ENCODE measurements at regions not wholly inside any gene's neighbourhood (a gene's known extent, or its start where the extent isn't known, plus 50 kb on each side); places are given as distances from the start of the nearest gene placed in this dataset.

DNA sequence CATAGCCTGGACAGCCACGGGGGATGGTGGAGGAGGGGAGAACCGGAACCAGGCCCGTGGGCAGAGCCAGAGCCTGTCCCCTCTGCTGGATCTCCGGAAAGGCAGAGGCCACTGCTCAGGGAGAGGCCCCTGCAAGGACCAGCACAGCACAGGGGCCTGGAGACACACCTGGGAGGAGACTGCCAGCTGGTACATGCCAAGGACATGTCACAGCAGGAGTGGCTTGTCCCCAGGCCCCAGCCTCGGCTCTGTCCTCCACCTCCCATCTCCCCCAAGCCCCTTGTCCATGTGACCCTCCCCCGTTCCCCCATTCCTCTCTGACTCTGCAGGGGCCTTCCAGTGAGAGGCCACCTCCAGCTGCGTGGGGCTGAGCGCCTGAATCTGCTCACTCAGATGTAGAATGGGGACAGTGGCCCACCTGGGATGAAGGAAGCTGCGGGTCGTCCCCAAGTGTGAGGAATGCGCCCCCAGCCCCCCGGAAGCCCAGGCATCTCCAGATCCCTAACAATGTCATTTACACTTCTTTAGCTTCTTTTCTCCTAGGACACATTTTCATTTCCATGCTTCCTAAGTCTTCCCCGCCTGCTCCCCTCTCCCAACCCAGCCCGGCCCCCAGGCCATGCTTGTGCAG lies 349.6 kb upstream of the IRX2 start:
- TF ChIP-seq, protein P1, sequence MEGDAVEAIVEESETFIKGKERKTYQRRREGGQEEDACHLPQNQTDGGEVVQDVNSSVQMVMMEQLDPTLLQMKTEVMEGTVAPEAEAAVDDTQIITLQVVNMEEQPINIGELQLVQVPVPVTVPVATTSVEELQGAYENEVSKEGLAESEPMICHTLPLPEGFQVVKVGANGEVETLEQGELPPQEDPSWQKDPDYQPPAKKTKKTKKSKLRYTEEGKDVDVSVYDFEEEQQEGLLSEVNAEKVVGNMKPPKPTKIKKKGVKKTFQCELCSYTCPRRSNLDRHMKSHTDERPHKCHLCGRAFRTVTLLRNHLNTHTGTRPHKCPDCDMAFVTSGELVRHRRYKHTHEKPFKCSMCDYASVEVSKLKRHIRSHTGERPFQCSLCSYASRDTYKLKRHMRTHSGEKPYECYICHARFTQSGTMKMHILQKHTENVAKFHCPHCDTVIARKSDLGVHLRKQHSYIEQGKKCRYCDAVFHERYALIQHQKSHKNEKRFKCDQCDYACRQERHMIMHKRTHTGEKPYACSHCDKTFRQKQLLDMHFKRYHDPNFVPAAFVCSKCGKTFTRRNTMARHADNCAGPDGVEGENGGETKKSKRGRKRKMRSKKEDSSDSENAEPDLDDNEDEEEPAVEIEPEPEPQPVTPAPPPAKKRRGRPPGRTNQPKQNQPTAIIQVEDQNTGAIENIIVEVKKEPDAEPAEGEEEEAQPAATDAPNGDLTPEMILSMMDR (IDR thresholded peaks at IDR 0.05), result no peak
- TF ChIP-seq POLR2A (IDR thresholded peaks at IDR 0.05), result no peak
- DNase-seq (ENCODE audit: low spot score in 2 of 2), result no peak
- no peak overlapping the region for H3K4me3 ChIP-seq (ENCODE audit: low read depth, poor library complexity, severe bottlenecking)
- intact Hi-C loops (cut with DNase I; ENCODE audit: low total_unique reads), result no loop called here
- WGBS, 2 donors, result 51 to 55% methylated on average over 13 to 14 of the region's 14 CpGs

DNA sequence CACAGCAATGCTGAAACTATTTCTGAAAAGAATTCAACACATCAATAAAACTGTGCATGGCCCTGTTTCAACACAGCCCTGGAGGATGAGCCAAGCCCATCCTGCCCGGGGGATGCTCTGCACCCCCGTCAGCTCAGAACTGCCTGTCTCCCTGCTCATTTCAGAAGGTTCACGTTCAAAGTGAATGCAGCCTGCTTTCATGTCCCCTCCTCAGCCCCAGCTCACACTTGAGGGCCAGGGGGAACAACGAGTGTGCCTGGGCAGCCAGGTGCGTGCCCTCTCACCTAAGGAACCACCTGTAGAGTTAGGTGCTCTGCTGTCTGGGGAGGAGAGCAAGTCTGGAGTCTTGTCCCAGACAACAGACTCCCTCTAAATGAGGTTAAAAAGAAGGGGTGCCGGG lies 348.5 kb upstream of the IRX2 start:
- no peak for TF ChIP-seq POLR2A (IDR thresholded peaks at IDR 0.05)
- TF ChIP-seq, protein P1 (IDR thresholded peaks at IDR 0.05), result no peak
- intact Hi-C loops (cut with DNase I; ENCODE audit: low total_unique reads), result no loop called here
- no peak overlapping the region for H3K4me3 ChIP-seq (ENCODE audit: low read depth, poor library complexity, severe bottlenecking)
- WGBS, 2 donors, result 56 to 58% methylated on average over 6 of the region's 6 CpGs
- DNase-seq (ENCODE audit: low spot score in 2 of 2), result peak in 1 of 2 donors; percentile 76

DNA sequence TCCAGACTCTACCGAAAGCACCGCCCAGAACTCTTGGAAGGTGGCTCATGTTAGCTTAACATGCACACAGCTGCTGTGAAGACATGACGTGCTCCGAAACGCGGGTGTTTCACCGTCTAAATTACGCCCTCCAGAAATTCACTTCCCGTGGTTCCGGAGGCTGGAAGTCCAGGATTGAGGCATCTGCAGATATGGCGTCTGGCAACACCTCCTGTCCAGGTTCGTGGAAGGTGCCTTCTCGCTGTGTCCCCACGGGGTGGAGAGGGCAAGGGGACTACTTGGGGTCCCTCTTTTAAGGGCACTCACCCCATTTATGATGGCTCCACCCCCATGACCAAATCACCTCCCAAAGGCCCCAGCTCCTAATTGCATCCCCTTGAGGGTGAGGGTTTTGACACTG lies 348.0 kb upstream of the IRX2 start:
- no peak overlapping the region for H3K4me3 ChIP-seq (ENCODE audit: low read depth, poor library complexity, severe bottlenecking)
- DNase-seq (ENCODE audit: low spot score in 2 of 2), result peak in 1 of 2 donors; percentile 56
- no peak for TF ChIP-seq POLR2A (IDR thresholded peaks at IDR 0.05)
- TF ChIP-seq, protein P1 (IDR thresholded peaks at IDR 0.05), result no peak
- intact Hi-C loops (cut with DNase I; ENCODE audit: low total_unique reads), result no loop called here
- 64 to 66% methylated on average over 14 of the region's 14 CpGs for WGBS, 2 donors

DNA sequence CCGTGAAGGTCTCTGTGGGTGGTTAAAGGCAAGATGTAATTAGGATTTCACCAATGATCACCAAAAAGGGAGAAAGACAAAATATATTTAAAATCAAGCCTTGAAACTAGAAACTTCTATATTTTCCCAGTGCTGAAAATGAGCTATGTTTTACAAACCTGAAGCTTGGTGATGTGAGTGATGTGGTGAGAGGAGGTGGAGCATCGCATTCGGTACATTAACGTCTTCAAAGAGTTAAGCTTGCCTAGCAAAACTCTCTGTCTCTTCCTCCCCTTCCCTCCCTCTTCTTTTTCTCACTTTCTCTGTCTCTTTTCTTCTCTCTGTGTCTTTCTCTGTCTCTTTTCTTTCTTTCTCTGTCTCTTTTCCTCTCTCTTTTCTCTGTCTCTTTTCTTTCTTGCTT lies 347.3 kb upstream of the IRX2 start:
- 59 to 67% methylated on average over 4 of the region's 4 CpGs for WGBS, 2 donors
- intact Hi-C loops (cut with DNase I; ENCODE audit: low total_unique reads), result no loop called here
- no peak overlapping the region for H3K4me3 ChIP-seq (ENCODE audit: low read depth, poor library complexity, severe bottlenecking)
- DNase-seq (ENCODE audit: low spot score in 2 of 2), result no peak
- TF ChIP-seq, protein P1 (IDR thresholded peaks at IDR 0.05), result no peak
- TF ChIP-seq POLR2A (IDR thresholded peaks at IDR 0.05), result no peak

DNA sequence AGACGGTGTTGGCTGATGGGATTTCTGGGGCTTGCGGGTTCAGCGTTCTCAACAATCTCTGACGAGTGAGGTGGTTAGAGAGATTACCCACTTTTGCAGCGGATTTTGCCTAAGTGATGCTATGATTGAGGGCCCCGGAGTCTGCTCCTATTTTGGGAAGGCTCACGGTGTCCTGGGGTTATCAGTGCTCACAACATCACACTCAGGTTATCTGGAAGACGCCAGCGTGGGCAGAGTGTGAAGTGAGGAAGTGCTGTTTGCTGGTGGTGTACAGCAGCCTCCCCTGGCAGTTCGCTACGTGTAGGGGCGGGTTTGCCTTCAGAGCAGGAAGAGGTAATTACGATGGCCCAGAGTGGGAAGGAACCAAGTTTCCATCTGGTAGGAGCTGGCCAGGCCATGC lies 341.2 kb upstream of the IRX2 start:
- no peak for DNase-seq (ENCODE audit: low spot score in 2 of 2)
- intact Hi-C loops (cut with DNase I; ENCODE audit: low total_unique reads), result no loop called here
- no peak overlapping the region for H3K4me3 ChIP-seq (ENCODE audit: low read depth, poor library complexity, severe bottlenecking)
- 60 to 68% methylated on average over 13 of the region's 13 CpGs for WGBS, 2 donors
- TF ChIP-seq, protein P1 (IDR thresholded peaks at IDR 0.05), result no peak
- TF ChIP-seq POLR2A (IDR thresholded peaks at IDR 0.05), result no peak

DNA sequence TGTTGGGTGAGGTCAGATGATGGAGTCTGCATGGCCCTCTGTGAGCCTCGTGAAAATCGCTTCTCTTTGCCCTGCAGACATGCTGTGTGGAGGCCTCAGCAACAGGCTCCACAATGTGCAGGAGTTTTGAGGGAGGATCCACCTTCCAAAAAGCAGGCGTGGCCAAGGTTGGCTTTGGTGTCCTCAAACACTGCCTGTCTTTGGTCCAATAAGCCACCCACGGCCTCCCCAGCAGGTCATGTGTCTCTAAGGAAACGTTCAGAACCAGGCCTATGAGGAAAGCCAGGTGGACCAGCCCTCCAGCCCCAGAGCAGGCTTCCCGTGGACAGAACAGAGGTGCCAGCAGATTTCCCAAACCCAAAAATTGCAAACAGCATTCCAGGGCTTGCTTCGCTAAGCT lies 340.7 kb upstream of the IRX2 start:
- DNase-seq (ENCODE audit: low spot score in 2 of 2), result no peak
- TF ChIP-seq, protein P1 (IDR thresholded peaks at IDR 0.05), result no peak
- no peak overlapping the region for H3K4me3 ChIP-seq (ENCODE audit: low read depth, poor library complexity, severe bottlenecking)
- 81 to 88% methylated on average over 7 of the region's 7 CpGs for WGBS, 2 donors
- intact Hi-C loops (cut with DNase I; ENCODE audit: low total_unique reads), result no loop called here

All from lower leg skin (tissue), 4 donors.